ENCODE measurements at regions not wholly inside any gene's neighbourhood (a gene's known extent, or its start where the extent isn't known, plus 50 kb on each side); places are given as distances from the start of the nearest gene placed in this dataset.

GRCh38 chr3:145177828-145178227 lies 983.2 kb downstream of the PLOD2 start:
- Mint-ChIP-seq H3K9me3 (no peaks in the 10 kb centered on the region), H3K4me3 (no peak overlapping the region), H3K27ac (no peak overlapping the region), H3K4me1 (ENCODE audit: low read depth) (no peaks in the 10 kb centered on the region), H3K36me3 (no peaks in the 10 kb centered on the region), H3K27me3 (no peaks in the 10 kb centered on the region)
- intact Hi-C loops (cut with micrococcal nuclease) = no loop called here
- ChIA-PET POLR2A (no interaction called here), CTCF (no interaction called here)
- no peak for DNase-seq

- ChIA-PET CTCF (no interaction called here), POLR2A (no interaction called here)
- no peaks in the 10 kb centered on the region for H3K36me3 Mint-ChIP-seq
- DNase-seq = no peak
- H3K27me3 Mint-ChIP-seq = no peaks in the 10 kb centered on the region
- H3K27ac Mint-ChIP-seq = no peak overlapping the region
- no peaks in the 10 kb centered on the region for H3K9me3 Mint-ChIP-seq
- H3K4me1 Mint-ChIP-seq (ENCODE audit: low read depth) = no peaks in the 10 kb centered on the region
- intact Hi-C loops (cut with micrococcal nuclease) = no loop called here
- H3K4me3 Mint-ChIP-seq = no peak overlapping the region
These were observed 978.6 kb downstream of the PLOD2 start for GRCh38 chr3:145182196-145182911.

DNA sequence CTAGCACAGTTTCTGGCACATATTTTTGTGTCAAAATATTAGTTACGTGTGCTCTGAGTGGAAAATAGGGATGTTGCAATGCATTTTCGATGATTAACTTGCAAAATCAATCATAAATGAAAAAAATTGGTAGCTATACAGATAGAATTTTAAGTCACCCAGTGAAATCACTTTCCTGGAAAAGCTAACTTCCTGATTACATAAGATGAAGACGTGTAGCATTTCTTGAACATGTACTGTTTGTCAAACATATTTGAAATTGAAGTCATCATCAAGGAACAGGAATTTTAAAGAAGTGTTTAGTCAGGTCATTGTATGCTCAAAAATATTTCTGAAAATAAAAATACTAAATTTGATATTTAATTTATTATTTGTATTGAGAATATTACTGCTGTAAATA lies 977.7 kb downstream of the PLOD2 start:
- H3K36me3 Mint-ChIP-seq = no peaks in the 10 kb centered on the region
- H3K27ac Mint-ChIP-seq = no peak overlapping the region

GRCh38 chr3:145188079-145188770 lies 972.8 kb downstream of the PLOD2 start:
- Mint-ChIP-seq H3K4me1 (ENCODE audit: low read depth) (no peaks in the 10 kb centered on the region), H3K4me3 (no peak overlapping the region), H3K36me3 (no peaks in the 10 kb centered on the region), H3K9me3 (no peaks in the 10 kb centered on the region), H3K27me3 (no peaks in the 10 kb centered on the region), H3K27ac (no peak overlapping the region)
- DNase-seq = no peak
- ChIA-PET POLR2A (no interaction called here), CTCF (no interaction called here)
- intact Hi-C loops (cut with micrococcal nuclease) = no loop called here

More for the DNA sequence above, 977.7 kb downstream of the PLOD2 start:
- Mint-ChIP-seq H3K4me3 (no peak overlapping the region), H3K27me3 (no peaks in the 10 kb centered on the region), H3K9me3 (no peaks in the 10 kb centered on the region), H3K4me1 (ENCODE audit: low read depth) (no peaks in the 10 kb centered on the region)
- intact Hi-C loops (cut with micrococcal nuclease) = no loop called here
- CTCF ChIA-PET = no interaction called here
- POLR2A ChIA-PET = no interaction called here
- DNase-seq = no peak

- H3K4me3 Mint-ChIP-seq = no peak overlapping the region
- no peak overlapping the region for H3K27ac Mint-ChIP-seq
- intact Hi-C loops (cut with micrococcal nuclease) = no loop called here
- no peaks in the 10 kb centered on the region for H3K36me3 Mint-ChIP-seq
- ChIA-PET POLR2A (no interaction called here), CTCF (no interaction called here)
- H3K9me3 Mint-ChIP-seq = no peaks in the 10 kb centered on the region
- DNase-seq = no peak
- H3K27me3 Mint-ChIP-seq = no peaks in the 10 kb centered on the region
- no peaks in the 10 kb centered on the region for H3K4me1 Mint-ChIP-seq (ENCODE audit: low read depth)
These were observed 970.8 kb downstream of the PLOD2 start for GRCh38 chr3:145190138-145190537.

DNA sequence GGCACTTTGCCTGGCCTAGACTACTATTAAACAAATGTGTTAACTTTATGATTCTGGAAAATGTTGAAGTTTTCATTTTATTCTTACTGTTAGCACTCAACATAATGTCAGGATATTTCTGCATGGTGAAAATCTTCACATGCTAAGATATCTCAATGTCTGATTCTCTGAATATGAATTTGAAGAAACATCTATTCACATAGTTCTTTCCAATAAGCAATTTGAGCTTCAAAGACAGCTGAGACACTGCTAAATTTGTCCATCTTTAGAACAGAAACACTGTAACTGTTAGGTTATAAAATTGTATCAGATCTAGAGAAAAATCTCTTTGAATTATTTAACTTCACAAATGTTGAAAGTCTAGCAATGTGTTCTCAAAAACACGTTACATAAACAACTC lies 970.2 kb downstream of the PLOD2 start:
- DNase-seq = no peak
- H3K4me3 Mint-ChIP-seq = no peak overlapping the region
- CTCF ChIA-PET = no interaction called here
- no peaks in the 10 kb centered on the region for H3K9me3 Mint-ChIP-seq
- H3K36me3 Mint-ChIP-seq = no peaks in the 10 kb centered on the region
- POLR2A ChIA-PET = no interaction called here
- no peak overlapping the region for H3K27ac Mint-ChIP-seq
- intact Hi-C loops (cut with micrococcal nuclease) = no loop called here
- no peaks in the 10 kb centered on the region for H3K4me1 Mint-ChIP-seq (ENCODE audit: low read depth)
- no peaks in the 10 kb centered on the region for H3K27me3 Mint-ChIP-seq

DNA sequence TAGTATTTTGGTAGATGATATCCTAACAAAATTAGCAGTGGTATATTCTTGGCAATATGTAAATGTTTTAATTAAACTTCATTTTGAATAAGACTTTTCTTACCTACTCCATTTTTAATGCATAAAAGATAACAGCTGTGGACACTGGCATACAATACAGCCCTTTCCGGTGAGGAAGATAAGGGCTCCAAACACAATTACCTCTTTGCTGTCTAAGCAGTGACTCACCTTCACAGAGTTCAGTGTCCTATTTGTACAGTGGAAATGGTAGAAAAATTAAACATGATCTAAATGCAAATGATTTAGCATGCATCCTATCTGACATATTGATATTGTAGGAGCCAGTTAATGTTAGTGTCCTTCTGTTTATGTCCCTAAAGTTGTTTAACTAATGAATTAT lies 969.4 kb downstream of the PLOD2 start:
- H3K27me3 Mint-ChIP-seq = no peaks in the 10 kb centered on the region

GRCh38 chr3:145197051-145197820 lies 963.7 kb downstream of the PLOD2 start:
- H3K27ac Mint-ChIP-seq = no peak overlapping the region
- H3K4me1 Mint-ChIP-seq (ENCODE audit: low read depth) = no peaks in the 10 kb centered on the region
- DNase-seq = no peak
- ChIA-PET POLR2A (no interaction called here), CTCF (no interaction called here)
- no peak overlapping the region for H3K4me3 Mint-ChIP-seq
- intact Hi-C loops (cut with micrococcal nuclease) = no loop called here
- no peaks in the 10 kb centered on the region for H3K36me3 Mint-ChIP-seq
- no peaks in the 10 kb centered on the region for H3K27me3 Mint-ChIP-seq
- H3K9me3 Mint-ChIP-seq = peaks cover 5% of the 10 kb centered on the region

More for the DNA sequence above, 969.4 kb downstream of the PLOD2 start:
- no peak for DNase-seq
- H3K4me1 Mint-ChIP-seq (ENCODE audit: low read depth) = no peaks in the 10 kb centered on the region
- CTCF ChIA-PET = no interaction called here
- POLR2A ChIA-PET = no interaction called here
- H3K36me3 Mint-ChIP-seq = no peaks in the 10 kb centered on the region
- intact Hi-C loops (cut with micrococcal nuclease) = no loop called here
- H3K9me3 Mint-ChIP-seq = no peaks in the 10 kb centered on the region
- H3K27ac Mint-ChIP-seq = no peak overlapping the region
- H3K4me3 Mint-ChIP-seq = no peak overlapping the region

GRCh38 chr3:145197821-145198220 lies 963.2 kb downstream of the PLOD2 start:
- H3K4me3 Mint-ChIP-seq = no peak overlapping the region

DNA sequence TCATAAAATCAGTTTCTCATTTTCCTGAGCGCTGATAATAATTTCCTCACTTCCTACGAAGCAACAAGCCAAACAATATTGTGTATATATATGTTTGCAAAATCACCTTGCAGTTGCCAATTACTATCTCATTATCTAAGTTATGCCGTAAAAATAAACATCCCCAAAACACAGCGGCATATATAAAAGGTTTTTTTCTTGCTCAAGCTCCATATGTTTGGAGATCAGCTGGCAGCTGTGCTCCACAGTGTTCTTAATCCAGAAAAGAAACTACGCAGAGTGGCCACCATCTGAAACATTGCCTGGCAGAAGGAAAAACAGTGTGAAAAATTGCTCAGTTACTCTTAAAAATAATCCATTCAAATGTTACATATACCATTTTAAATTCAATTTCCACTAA lies 951.4 kb downstream of the PLOD2 start:
- no peaks in the 10 kb centered on the region for H3K4me1 Mint-ChIP-seq (ENCODE audit: low read depth)
- H3K27ac Mint-ChIP-seq = no peak overlapping the region
- H3K36me3 Mint-ChIP-seq = no peaks in the 10 kb centered on the region
- no peak overlapping the region for H3K4me3 Mint-ChIP-seq
- no peaks in the 10 kb centered on the region for H3K9me3 Mint-ChIP-seq
- H3K27me3 Mint-ChIP-seq = no peaks in the 10 kb centered on the region
- DNase-seq = no peak
- POLR2A ChIA-PET = no interaction called here
- intact Hi-C loops (cut with micrococcal nuclease) = no loop called here
- CTCF ChIA-PET = no interaction called here

More at GRCh38 chr3:145197821-145198220, 963.2 kb downstream of the PLOD2 start:
- H3K36me3 Mint-ChIP-seq = no peaks in the 10 kb centered on the region
- ChIA-PET CTCF (no interaction called here), POLR2A (no interaction called here)
- H3K9me3 Mint-ChIP-seq = peaks cover 5% of the 10 kb centered on the region
- no peaks in the 10 kb centered on the region for H3K4me1 Mint-ChIP-seq (ENCODE audit: low read depth)
- intact Hi-C loops (cut with micrococcal nuclease) = no loop called here
- no peak overlapping the region for H3K27ac Mint-ChIP-seq
- no peak for DNase-seq
- no peaks in the 10 kb centered on the region for H3K27me3 Mint-ChIP-seq

DNA sequence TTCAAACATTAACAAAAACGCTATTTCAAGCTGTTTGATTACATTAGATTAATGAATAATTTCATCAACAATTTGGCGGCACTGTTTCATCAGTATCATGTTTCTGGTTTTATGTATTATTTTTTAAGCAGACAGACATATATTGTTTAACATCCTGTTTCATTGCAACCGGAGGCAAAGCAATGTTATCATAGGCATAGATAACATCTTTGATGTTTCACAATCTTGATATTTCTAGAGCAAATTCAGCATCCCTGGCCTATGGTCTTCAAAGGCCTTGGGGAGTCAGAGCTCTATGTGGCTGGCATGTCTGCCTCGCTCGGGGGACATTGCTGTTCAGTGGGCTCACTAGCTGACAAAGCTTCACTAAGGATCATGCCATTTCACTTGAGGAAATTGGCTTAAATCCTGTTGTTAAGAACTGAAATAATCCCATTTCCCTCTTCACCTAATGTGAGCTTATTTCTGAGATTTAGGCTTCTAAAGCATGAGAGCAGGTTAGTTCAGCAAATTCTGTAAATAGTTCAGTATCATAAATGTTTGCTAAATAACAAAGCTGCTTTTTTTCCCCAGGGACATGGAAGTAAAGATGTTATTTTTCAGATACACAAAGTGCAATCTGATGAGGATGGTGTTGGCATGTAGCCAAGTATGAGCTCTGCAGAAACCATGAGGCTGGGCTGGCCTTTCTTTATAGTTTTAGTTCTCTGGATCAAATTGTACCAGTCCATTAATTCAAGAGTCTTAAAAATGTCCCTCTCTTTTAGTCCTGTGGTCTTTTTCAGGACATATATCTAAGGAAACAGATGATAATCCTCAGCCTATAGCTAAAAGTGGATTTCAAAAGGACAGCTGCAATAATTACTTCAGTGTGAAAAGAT lies 941.4 kb downstream of the PLOD2 start:
- Mint-ChIP-seq H3K27me3 (no peaks in the 10 kb centered on the region), H3K9me3 (peaks cover 11% of the 10 kb centered on the region), H3K4me3 (no peak overlapping the region), H3K36me3 (no peaks in the 10 kb centered on the region), H3K4me1 (ENCODE audit: low read depth) (no peaks in the 10 kb centered on the region), H3K27ac (no peak overlapping the region)
- intact Hi-C loops (cut with micrococcal nuclease) = no loop called here
- CTCF ChIA-PET = no interaction called here
- POLR2A ChIA-PET = no interaction called here
- no peak for DNase-seq

GRCh38 chr3:145224886-145225285 lies 936.1 kb downstream of the PLOD2 start:
- no peaks in the 10 kb centered on the region for H3K36me3 Mint-ChIP-seq
- ChIA-PET CTCF (no interaction called here), POLR2A (no interaction called here)
- intact Hi-C loops (cut with micrococcal nuclease) = no loop called here
- H3K27me3 Mint-ChIP-seq = no peaks in the 10 kb centered on the region
- peaks cover 4% of the 10 kb centered on the region for H3K9me3 Mint-ChIP-seq
- H3K4me3 Mint-ChIP-seq = no peak overlapping the region
- no peak for DNase-seq
- no peak overlapping the region for H3K27ac Mint-ChIP-seq
- H3K4me1 Mint-ChIP-seq (ENCODE audit: low read depth) = no peaks in the 10 kb centered on the region

All from activated CD4-positive, alpha-beta memory T cell treated with anti-CD3 and anti-CD28 coated beads for 36 hours (primary cell).